IPS-18a (cell line): ENCODE measurements at regions not wholly inside any gene's neighbourhood (a gene's known extent, or its start where the extent isn't known, plus 50 kb on each side); places are given as distances from the start of the nearest gene placed in this dataset.
"Not testable (repeated sequence)": the region's sequence is repeated elsewhere in the genome, so short reads cannot be mapped to it uniquely, and the experiment has no call there.

Source experiments
- H3K27ac ChIP-seq: one replicate; pipeline ENCODE4 v1.5.1; 2013; ENCODE audit warnings: low read length
- H3K27me3 ChIP-seq: one replicate; pipeline ENCODE4 v1.6.1; 2013; ENCODE audit warnings: mild to moderate bottlenecking, low read length; ENCODE audit not compliant: control insufficient read depth, insufficient read depth
- H3K36me3 ChIP-seq: one replicate; pipeline ENCODE4 v1.6.1; 2013; ENCODE audit warnings: low read depth, low read length; ENCODE audit not compliant: control insufficient read depth
- H3K4me1 ChIP-seq: one replicate; pipeline ENCODE4 v1.6.1; 2013; ENCODE audit warnings: low read depth, low read length; ENCODE audit not compliant: control insufficient read depth
- H3K4me3 ChIP-seq: one replicate; pipeline ENCODE4 v1.5.1; 2013; ENCODE audit warnings: low read length
- H3K9ac ChIP-seq: one replicate; pipeline ENCODE4 v1.6.1; 2013; ENCODE audit warnings: mild to moderate bottlenecking, low read length, moderate library complexity
- H3K9me3 ChIP-seq: one replicate; pipeline ENCODE4 v1.6.1; 2013; ENCODE audit warnings: low read depth, low read length; ENCODE audit not compliant: control insufficient read depth

- no peaks in the 10 kb centered on the region for H3K36me3 ChIP-seq
These were observed 95.3 kb upstream of the SNX9 start for GRCh38 chr6:157727629-157728182.

GRCh38 chr6:157728183-157728881 lies 94.7 kb upstream of the SNX9 start:
- Histone ChIP-seq H3K4me1 (no peaks in the 10 kb centered on the region), H3K9me3 (no peaks in the 10 kb centered on the region), H3K9ac (no peak overlapping the region), H3K27me3 (no peaks in the 10 kb centered on the region), H3K27ac (no peak overlapping the region), H3K4me3 (no peak overlapping the region), H3K36me3 (no peaks in the 10 kb centered on the region)

More at GRCh38 chr6:157727629-157728182, 95.3 kb upstream of the SNX9 start:
- no peak overlapping the region for H3K27ac ChIP-seq
- no peak overlapping the region for H3K4me3 ChIP-seq
- H3K9ac ChIP-seq = no peak overlapping the region
- H3K4me1 ChIP-seq = no peaks in the 10 kb centered on the region
- H3K27me3 ChIP-seq = no peaks in the 10 kb centered on the region
- H3K9me3 ChIP-seq = no peaks in the 10 kb centered on the region

GRCh38 chr6:157731221-157731620 lies 91.8 kb upstream of the SNX9 start:
- Histone ChIP-seq H3K27ac (no peak overlapping the region), H3K4me1 (no peaks in the 10 kb centered on the region), H3K27me3 (no peaks in the 10 kb centered on the region)

DNA sequence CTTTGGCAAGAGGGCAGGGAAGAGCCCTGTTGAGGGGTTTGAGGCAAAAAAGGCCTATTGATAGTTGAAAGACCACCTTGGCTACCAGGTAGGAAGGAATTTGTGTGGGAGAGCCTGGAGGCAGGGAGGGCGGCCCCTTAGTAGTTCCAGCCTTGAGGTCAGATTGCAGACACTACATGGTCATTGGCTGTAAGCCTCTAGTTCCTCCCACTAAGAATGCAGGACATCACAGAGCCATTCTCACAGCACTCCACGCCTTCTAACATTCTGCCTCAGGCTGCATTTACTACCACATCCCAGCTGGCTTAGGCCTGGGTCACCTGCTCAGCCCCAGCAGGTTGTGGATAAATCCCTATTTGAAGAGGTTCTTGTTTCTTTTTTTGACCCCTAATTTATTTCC lies 91.0 kb upstream of the SNX9 start:
- Histone ChIP-seq H3K9me3 (no peaks in the 10 kb centered on the region), H3K9ac (no peak overlapping the region), H3K4me3 (no peak overlapping the region), H3K36me3 (no peaks in the 10 kb centered on the region), H3K27me3 (no peaks in the 10 kb centered on the region), H3K4me1 (no peaks in the 10 kb centered on the region), H3K27ac (no peak overlapping the region)

More at GRCh38 chr6:157731221-157731620, 91.8 kb upstream of the SNX9 start:
- Histone ChIP-seq H3K9ac (no peak overlapping the region), H3K4me3 (no peak overlapping the region), H3K36me3 (no peaks in the 10 kb centered on the region), H3K9me3 (no peaks in the 10 kb centered on the region)

DNA sequence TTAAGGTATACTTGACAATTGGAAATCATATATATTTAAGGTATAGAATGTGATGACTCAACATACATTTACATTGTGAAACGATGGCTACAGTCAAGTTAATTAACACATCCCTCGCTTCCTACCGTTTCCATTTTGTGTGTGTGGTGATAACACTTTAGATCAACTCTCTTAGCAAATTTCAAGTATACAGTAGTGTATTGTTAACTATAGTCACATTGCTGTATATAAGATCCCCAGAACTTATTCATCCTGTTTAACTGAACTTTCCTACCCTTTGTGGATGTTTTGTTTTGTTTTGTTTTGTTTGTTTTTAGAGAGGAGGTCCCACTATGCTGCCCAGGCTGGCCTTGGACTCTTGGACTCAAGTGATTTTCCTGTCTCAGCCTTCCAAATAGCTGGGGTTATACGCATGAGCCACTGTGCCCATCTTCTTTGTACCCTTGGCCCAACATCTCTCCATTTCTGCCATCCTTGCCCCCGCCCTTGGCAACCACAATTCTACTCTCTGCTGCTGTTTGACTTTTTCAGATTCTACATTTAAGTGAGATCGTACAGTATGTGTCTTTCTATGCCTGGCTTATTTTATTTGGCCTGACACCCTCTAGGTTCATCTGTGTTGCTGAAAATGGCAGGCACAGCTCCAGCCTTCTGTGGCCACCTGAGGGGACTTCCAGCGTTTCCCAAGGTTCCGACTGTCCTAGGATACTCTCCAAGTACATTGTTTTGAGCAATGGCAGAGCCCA lies 90.5 kb upstream of the SNX9 start:
- Histone ChIP-seq H3K27ac (no peak overlapping the region), H3K27me3 (no peaks in the 10 kb centered on the region), H3K9ac (no peak overlapping the region), H3K4me3 (no peak overlapping the region), H3K36me3 (no peaks in the 10 kb centered on the region), H3K9me3 (no peaks in the 10 kb centered on the region), H3K4me1 (no peaks in the 10 kb centered on the region)

- H3K27ac ChIP-seq, H3K4me3 ChIP-seq, H3K4me1 ChIP-seq, H3K9ac ChIP-seq, H3K36me3 ChIP-seq, H3K27me3 ChIP-seq, H3K9me3 ChIP-seq: not testable (repeated sequence)
These were observed 86.5 kb upstream of the SNX9 start for GRCh38 chr6:157736555-157736954.

- no peak overlapping the region for H3K4me3 ChIP-seq
- no peaks in the 10 kb centered on the region for H3K36me3 ChIP-seq
- H3K9ac ChIP-seq = no peak overlapping the region
- H3K27me3 ChIP-seq = no peaks in the 10 kb centered on the region
- H3K4me1 ChIP-seq = peaks cover 16% of the 10 kb centered on the region
- no peak overlapping the region for H3K27ac ChIP-seq
- no peaks in the 10 kb centered on the region for H3K9me3 ChIP-seq
These were observed 81.6 kb upstream of the SNX9 start for GRCh38 chr6:157741321-157741947.

GRCh38 chr6:157741948-157742556 lies 81.0 kb upstream of the SNX9 start:
- no peaks in the 10 kb centered on the region for H3K9me3 ChIP-seq
- no peaks in the 10 kb centered on the region for H3K27me3 ChIP-seq

GRCh38 chr6:157744102-157744601 lies 78.9 kb upstream of the SNX9 start:
- Histone ChIP-seq H3K9me3 (peaks cover 3% of the 10 kb centered on the region), H3K4me3 (no peak overlapping the region), H3K27ac (no peak overlapping the region), H3K27me3 (no peaks in the 10 kb centered on the region), H3K9ac (no peak overlapping the region), H3K4me1 (peaks cover 16% of the 10 kb centered on the region), H3K36me3 (no peaks in the 10 kb centered on the region)

More at GRCh38 chr6:157741948-157742556, 81.0 kb upstream of the SNX9 start:
- Histone ChIP-seq H3K4me1 (peaks cover 16% of the 10 kb centered on the region), H3K27ac (no peak overlapping the region), H3K9ac (no peak overlapping the region), H3K4me3 (no peak overlapping the region), H3K36me3 (no peaks in the 10 kb centered on the region)

DNA sequence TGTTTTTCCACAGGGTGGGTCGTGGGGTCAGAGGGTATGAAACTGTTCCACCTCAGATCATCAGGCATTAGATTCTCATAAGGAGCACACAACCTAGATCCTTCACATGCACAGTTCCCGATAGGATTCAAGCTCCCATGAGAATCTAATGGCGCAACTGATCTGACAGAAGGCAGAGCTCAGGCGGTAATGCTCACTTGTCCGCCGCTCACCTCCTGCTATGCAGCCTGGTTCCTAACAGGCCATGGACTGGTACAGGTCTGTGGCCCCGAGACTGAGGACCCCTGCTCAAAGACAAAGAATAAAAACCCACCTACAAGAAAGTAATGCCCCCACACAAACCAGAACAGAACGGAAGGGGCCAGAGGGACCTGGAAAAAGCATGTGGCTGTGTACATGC lies 76.1 kb upstream of the SNX9 start:
- Histone ChIP-seq H3K27me3 (no peaks in the 10 kb centered on the region), H3K9me3 (peaks cover 3% of the 10 kb centered on the region), H3K36me3 (no peaks in the 10 kb centered on the region)

DNA sequence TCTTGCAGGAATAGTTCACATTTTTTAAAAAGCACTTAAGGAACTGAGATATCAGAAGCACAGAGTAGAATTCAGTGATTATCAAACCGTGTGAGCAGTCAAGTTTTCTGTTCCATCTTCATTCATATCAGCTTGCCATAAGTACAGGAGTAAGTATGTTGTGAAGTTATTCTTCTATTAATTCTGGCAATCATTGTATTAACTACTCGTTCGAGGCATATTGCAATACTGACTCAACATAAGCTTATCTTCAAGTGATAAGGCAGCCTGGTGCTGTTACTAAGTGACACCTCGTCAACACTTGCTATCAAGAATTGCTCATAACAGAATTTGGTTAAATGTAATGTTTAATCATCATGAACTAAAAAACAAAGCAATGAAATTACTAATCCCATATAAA lies 75.7 kb upstream of the SNX9 start:
- peaks cover 6% of the 10 kb centered on the region for H3K4me1 ChIP-seq
- H3K9me3 ChIP-seq = peaks cover 3% of the 10 kb centered on the region
- no peaks in the 10 kb centered on the region for H3K36me3 ChIP-seq
- H3K27ac ChIP-seq = no peak overlapping the region
- H3K9ac ChIP-seq = no peak overlapping the region
- no peaks in the 10 kb centered on the region for H3K27me3 ChIP-seq
- H3K4me3 ChIP-seq = no peak overlapping the region

More for the DNA sequence above, 76.1 kb upstream of the SNX9 start:
- Histone ChIP-seq H3K9ac (no peak overlapping the region), H3K4me1 (peaks cover 8% of the 10 kb centered on the region), H3K27ac (no peak overlapping the region), H3K4me3 (no peak overlapping the region)
